IMR-90 (cell line): ENCODE measurements at regions not wholly inside any gene's neighbourhood (a gene's known extent, or its start where the extent isn't known, plus 50 kb on each side); places are given as distances from the start of the nearest gene placed in this dataset.

Experiments
- ATAC-seq: fragments of 200-7000 bp; cut with Tn5 transposase; 2 replicates; pipeline ENCODE4 v1.9.1; 2020; ENCODE audit warnings: low read depth, mild to moderate bottlenecking, moderate library complexity
- BruUV-seq: library from RNA; stranded (reverse); fragments of 400-500 nt; replicated peaks from 2 replicates; lab custom pipeline; 2021; lab: Mats Ljungman, UMichigan
- CTCF ChIA-PET: fragments of 300-600 bp; formaldehyde crosslinking; extraction: SDS; loops from one replicate; lab custom pipeline; 2021; ENCODE audit warnings: antibody characterized with exemption; lab: Yijun Ruan, JAX
- POLR2A ChIA-PET: fragments of 300-600 bp; sonication (Branson Sonifier 250); formaldehyde crosslinking; loops from one replicate; lab custom pipeline; 2022; ENCODE audit warnings: antibody characterized with exemption; ENCODE audit not compliant: unreplicated experiment; lab: Charles Lee
- DNase-seq: peaks from one replicate; pipeline ENCODE4 v3.0.0; 2013
- H2AFZ ChIP-seq: replicated peaks from 2 replicates; pipeline ENCODE3; 2013; ENCODE audit warnings: low read length, mild to moderate bottlenecking; ENCODE audit not compliant: poor library complexity
- H2AK5ac ChIP-seq: 2 replicates; pipeline ENCODE4 v1.6.1; 2013; ENCODE audit warnings: low read depth, low read length, inconsistent platforms
- H2AK9ac ChIP-seq: replicated peaks from 2 replicates; pipeline ENCODE3; 2013; ENCODE audit warnings: mild to moderate bottlenecking, low read depth, low read length, moderate library complexity; ENCODE audit not compliant: poor library complexity
- H2BK120ac ChIP-seq: 2 replicates; pipeline ENCODE4 v1.6.1; 2013; ENCODE audit warnings: low read depth, low read length, inconsistent platforms
- H2BK15ac ChIP-seq: 3 replicates; pipeline ENCODE4 v1.6.1; 2013; ENCODE audit warnings: low read depth, low read length, inconsistent platforms
- H2BK20ac ChIP-seq: 2 replicates; pipeline ENCODE4 v1.6.1; 2013; ENCODE audit warnings: low read depth, mild to moderate bottlenecking, inconsistent platforms, low read length, moderate library complexity
- H2BK5ac ChIP-seq: 2 replicates; pipeline ENCODE4 v1.6.1; 2013; ENCODE audit warnings: mild to moderate bottlenecking, low read depth, low read length, inconsistent platforms; ENCODE audit not compliant: poor library complexity, severe bottlenecking
- H3K14ac ChIP-seq: replicated peaks from 2 replicates; pipeline ENCODE4 v1.6.1; 2013; ENCODE audit warnings: low read depth, low read length, inconsistent platforms
- H3K18ac ChIP-seq: 2 replicates; pipeline ENCODE4 v1.6.1; 2013; ENCODE audit warnings: low read depth, low read length, control low read depth
- H3K23ac ChIP-seq: 2 replicates; pipeline ENCODE4 v1.6.1; 2013; ENCODE audit warnings: low read depth, low read length, inconsistent platforms
- H3K27ac ChIP-seq: 2 replicates; pipeline ENCODE4 v1.5.1; 2013; ENCODE audit warnings: mild to moderate bottlenecking, control low read depth, low read length; ENCODE audit not compliant: insufficient read depth
- H3K27me3 ChIP-seq: 2 replicates; pipeline ENCODE4 v1.6.1; 2013; ENCODE audit warnings: low read length; ENCODE audit not compliant: control insufficient read depth, insufficient read depth
- H3K36me3 ChIP-seq: 2 replicates; pipeline ENCODE4 v1.6.1; 2013; ENCODE audit warnings: low read length, mixed read lengths; ENCODE audit not compliant: control insufficient read depth, insufficient read depth
- H3K4ac ChIP-seq: 2 replicates; pipeline ENCODE4 v1.6.1; 2013; ENCODE audit warnings: low read depth, low read length, inconsistent platforms
- H3K4me1 ChIP-seq: 2 replicates; pipeline ENCODE4 v1.6.1; 2013; ENCODE audit warnings: low read length, mixed read lengths; ENCODE audit not compliant: control insufficient read depth, insufficient read depth
- H3K4me2 ChIP-seq: 2 replicates; pipeline ENCODE4 v1.6.1; 2013; ENCODE audit warnings: low read depth, mild to moderate bottlenecking, control low read depth, low read length, moderate library complexity
- H3K4me3 ChIP-seq: 2 replicates; pipeline ENCODE4 v1.5.1; 2013; ENCODE audit warnings: low read depth, mild to moderate bottlenecking, control low read depth, low read length, moderate library complexity; ENCODE audit not compliant: insufficient read depth
- H3K56ac ChIP-seq: 2 replicates; pipeline ENCODE4 v1.6.1; 2013; ENCODE audit warnings: low read length, inconsistent platforms; ENCODE audit not compliant: insufficient read depth; ENCODE audit errors: extremely low read depth
- H3K79me1 ChIP-seq, 2 experiments: 2 replicates each; pipeline ENCODE4 v1.6.1; 2013; ENCODE audit warnings: low read length in 2 of 2, inconsistent platforms in 1 of 2, low read depth in 1 of 2
- H3K9ac ChIP-seq: 2 replicates; pipeline ENCODE4 v1.6.1; 2013; ENCODE audit warnings: low read depth, low read length, control low read depth
- H3K9me1 ChIP-seq: 2 replicates; pipeline ENCODE4 v1.6.1; 2013; ENCODE audit warnings: low read length, inconsistent platforms; ENCODE audit not compliant: insufficient read depth
- H3K9me3 ChIP-seq: 2 replicates; pipeline ENCODE4 v1.6.1; 2013; ENCODE audit warnings: low read length; ENCODE audit not compliant: control insufficient read depth, insufficient read depth
- H4K20me1 ChIP-seq: 2 replicates; pipeline ENCODE4 v1.6.1; 2013; ENCODE audit warnings: low read length, inconsistent platforms; ENCODE audit not compliant: insufficient read depth
- H4K5ac ChIP-seq: 2 replicates; pipeline ENCODE4 v1.6.1; 2013; ENCODE audit warnings: mild to moderate bottlenecking, low read depth, low read length, control low read depth
- H4K8ac ChIP-seq, 2 experiments: 2 replicates each; pipeline ENCODE4 v1.6.1; 2013; ENCODE audit warnings: low read depth in 2 of 2, low read length in 2 of 2, control low read depth in 1 of 2, inconsistent platforms in 1 of 2
- H4K91ac ChIP-seq: 2 replicates; pipeline ENCODE4 v1.6.1; 2013; ENCODE audit warnings: low read depth, low read length, inconsistent platforms; ENCODE audit not compliant: insufficient read depth
- BHLHE40 ChIP-seq: fragments of 150-350 bp; IDR thresholded peaks from 2 replicates; pipeline ENCODE4 v1.6.1; 2016; ENCODE audit warnings: mild to moderate bottlenecking, low read depth, low read length
- MAZ ChIP-seq: IDR thresholded peaks from 2 replicates; pipeline ENCODE4 v1.6.1; 2012; ENCODE audit warnings: low read depth, mild to moderate bottlenecking, low read length, improper control_type of control experiment, moderate library complexity, borderline replicate concordance
- RAD21 ChIP-seq: IDR thresholded peaks from 2 replicates; pipeline ENCODE4 v1.6.1; 2012; ENCODE audit warnings: low read length, improper control_type of control experiment
- WGBS, 2 experiments: methylation state at CpG; one replicate each; pipeline versions ENCODE4 v1.1.5 to v1.1.7; 2013; ENCODE audit warnings: missing lambda C conversion rate in 2 of 2; ENCODE audit not compliant: insufficient read length in 1 of 2; ENCODE audit errors: extremely low coverage in 2 of 2; 5-methylcytosine and 5-hydroxymethylcytosine counted together
- dilution Hi-C: fragments of 300-500 bp; cut with HindIII; formaldehyde crosslinking; loops from one replicate; pipeline ENCODE4 v1.14.3; 2018; ENCODE audit warnings: low sequenced_read_pairs; ENCODE audit not compliant: unreplicated experiment
- in situ Hi-C: fragments of 300-500 bp; cut with MboI; formaldehyde crosslinking; loops from 3 replicates; pipeline ENCODE4 v1.14.3; 2019; ENCODE audit warnings: low sequenced_read_pairs, inconsistent platforms, mixed read lengths
- intact Hi-C: fragments of 100-400 bp; cut with micrococcal nuclease; formaldehyde crosslinking; loops from 2 replicates; pipeline ENCODE4 v1.10.0; 2022

DNA sequence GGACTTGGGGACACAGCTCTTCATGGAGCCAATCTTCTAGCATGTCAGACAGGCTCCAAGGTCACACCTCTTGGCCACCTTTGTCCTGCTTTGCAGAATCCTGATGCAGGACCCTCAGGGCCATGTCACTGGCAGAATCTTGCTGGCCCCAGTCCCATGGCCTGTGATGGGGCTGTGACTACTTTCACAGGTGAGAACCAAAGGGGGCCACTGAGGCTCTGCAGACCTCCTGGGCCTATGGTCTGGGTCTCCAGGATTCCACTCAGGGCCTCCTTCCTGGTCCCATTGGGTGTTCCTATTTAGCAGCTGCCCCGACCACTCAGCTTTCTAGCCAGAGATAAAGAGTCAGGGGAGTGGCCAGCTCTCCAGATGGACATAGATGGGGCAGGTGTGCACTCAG is 238.7 kb downstream of the MATN1 start:
- H2BK20ac ChIP-seq: no peak overlapping the region
- ATAC-seq (no peak), DNase-seq (no peak)
- H3K4ac ChIP-seq: no peak overlapping the region
- no peaks in the 10 kb centered on the region for H3K9me1 ChIP-seq
- no peak overlapping the region for H3K18ac ChIP-seq
- WGBS, 2 experiments: no CpG with 5 or more reads among the region's 1 CpG
- no peak overlapping the region for H3K9ac ChIP-seq
- H4K20me1 ChIP-seq: no peaks in the 10 kb centered on the region
- no peak overlapping the region for H2BK15ac ChIP-seq
- no peak overlapping the region for H3K56ac ChIP-seq
- H3K27ac ChIP-seq: no peak overlapping the region
- H2AK5ac ChIP-seq: no peak overlapping the region
- no peak overlapping the region for H3K4me3 ChIP-seq
- ChIA-PET CTCF (no interaction called here), POLR2A (no interaction called here)
- no peak overlapping the region for H4K91ac ChIP-seq
- no peak overlapping the region for H4K5ac ChIP-seq
- TF ChIP-seq MAZ: no peak
- TF ChIP-seq RAD21: no peak
- TF ChIP-seq BHLHE40: no peak
- H3K27me3 ChIP-seq: no peaks in the 10 kb centered on the region
- H2BK5ac ChIP-seq: no peak overlapping the region
- no peak overlapping the region for H4K8ac ChIP-seq
- H3K9me3 ChIP-seq: peaks cover 32% of the 10 kb centered on the region
- dilution Hi-C loops: no loop called here
- H2BK120ac ChIP-seq: no peak overlapping the region
- in situ Hi-C loops: no loop called here
- H3K23ac ChIP-seq: no peak overlapping the region
- H2AK9ac ChIP-seq: no peak overlapping the region
- no peak overlapping the region for H3K14ac ChIP-seq
- intact Hi-C loops: no loop called here
- H3K79me1 ChIP-seq: no peaks in the 10 kb centered on the region
- BruUV-seq: no TSS peak
- H3K4me1 ChIP-seq: no peaks in the 10 kb centered on the region
- no peak overlapping the region for H3K4me2 ChIP-seq
- H3K36me3 ChIP-seq: no peaks in the 10 kb centered on the region
- H2AFZ ChIP-seq: no peak overlapping the region
